ENCODE measurements at regions not wholly inside any gene's neighbourhood (a gene's known extent, or its start where the extent isn't known, plus 50 kb on each side); places are given as distances from the start of the nearest gene placed in this dataset.

GRCh38 chr13:85742355-85742754 lies 56.9 kb downstream of the SLITRK6 start:
- no peak for DNase-seq (ENCODE audit: low read depth)

GRCh38 chr13:85741017-85741416 lies 58.2 kb downstream of the SLITRK6 start:
- no peak for DNase-seq (ENCODE audit: low read depth)

GRCh38 chr13:85738696-85739320 lies 60.4 kb downstream of the SLITRK6 start:
- no peak for DNase-seq (ENCODE audit: low read depth)

- DNase-seq (ENCODE audit: low read depth): no peak
These were observed 61.3 kb downstream of the SLITRK6 start for GRCh38 chr13:85737952-85738351.

GRCh38 chr13:85729296-85729695 lies 69.9 kb downstream of the SLITRK6 start:
- DNase-seq (ENCODE audit: low read depth): no peak

GRCh38 chr13:85728811-85729210 lies 70.4 kb downstream of the SLITRK6 start:
- DNase-seq (ENCODE audit: low read depth): no peak

- DNase-seq (ENCODE audit: low read depth): no peak
These were observed 73.8 kb downstream of the SLITRK6 start for GRCh38 chr13:85725433-85725832.

- DNase-seq (ENCODE audit: low read depth): no peak
These were observed 74.4 kb downstream of the SLITRK6 start for GRCh38 chr13:85724546-85725432.

- no peak for DNase-seq (ENCODE audit: low read depth)
These were observed 79.5 kb downstream of the SLITRK6 start for GRCh38 chr13:85719749-85720148.

GRCh38 chr13:85717921-85718320 lies 81.3 kb downstream of the SLITRK6 start:
- no peak for DNase-seq (ENCODE audit: low read depth)

GRCh38 chr13:85710545-85710944 lies 88.7 kb downstream of the SLITRK6 start:
- DNase-seq (ENCODE audit: low read depth): no peak

- no peak for DNase-seq (ENCODE audit: low read depth)
These were observed 89.5 kb downstream of the SLITRK6 start for GRCh38 chr13:85709721-85710120.

- no peak for DNase-seq (ENCODE audit: low read depth)
These were observed 90.1 kb downstream of the SLITRK6 start for GRCh38 chr13:85709072-85709471.

- no peak for DNase-seq (ENCODE audit: low read depth)
These were observed 98.3 kb downstream of the SLITRK6 start for GRCh38 chr13:85700906-85701305.

- DNase-seq (ENCODE audit: low read depth): no peak
These were observed 101.0 kb downstream of the SLITRK6 start for GRCh38 chr13:85698256-85698655.

- no peak for DNase-seq (ENCODE audit: low read depth)
These were observed 104.2 kb downstream of the SLITRK6 start for GRCh38 chr13:85694992-85695391.

- no peak for DNase-seq (ENCODE audit: low read depth)
These were observed 105.2 kb downstream of the SLITRK6 start for GRCh38 chr13:85693889-85694511.

- DNase-seq (ENCODE audit: low read depth): no peak
These were observed 108.9 kb downstream of the SLITRK6 start for GRCh38 chr13:85690368-85690767.

- DNase-seq (ENCODE audit: low read depth): no peak
These were observed 113.8 kb downstream of the SLITRK6 start for GRCh38 chr13:85685436-85685835.

- DNase-seq (ENCODE audit: low read depth): no peak
These were observed 123.9 kb downstream of the SLITRK6 start for GRCh38 chr13:85675151-85675907.

- no peak for DNase-seq (ENCODE audit: low read depth)
These were observed 127.9 kb downstream of the SLITRK6 start for GRCh38 chr13:85671336-85671735.

- no peak for DNase-seq (ENCODE audit: low read depth)
These were observed 132.9 kb downstream of the SLITRK6 start for GRCh38 chr13:85666356-85666755.

Data from stimulated activated CD8-positive, alpha-beta memory T cell treated with anti-CD3 and anti-CD28 coated beads, Interleukin-4, amount 100 ng/mL, for 24 hours (primary cell).